H9 (cell line): ENCODE measurements at regions not wholly inside any gene's neighbourhood (a gene's known extent, or its start where the extent isn't known, plus 50 kb on each side); places are given as distances from the start of the nearest gene placed in this dataset.

ENCODE experiments used
- DNase-seq: peaks from one replicate; pipeline ENCODE4 v3.0.0-alpha.2; 2017
- H2AFZ ChIP-seq: one replicate; pipeline ENCODE4 v1.6.1; 2013; ENCODE audit warnings: mild to moderate bottlenecking, low read length, control low read depth, moderate library complexity
- H2AK5ac ChIP-seq: 2 replicates; pipeline ENCODE4 v1.6.1; 2013; ENCODE audit warnings: low read length, control low read depth, mixed read lengths; ENCODE audit not compliant: insufficient read length
- H2BK120ac ChIP-seq: one replicate; pipeline ENCODE4 v1.6.1; 2013; ENCODE audit warnings: low read depth, mild to moderate bottlenecking, low read length, control low read depth, inconsistent platforms; ENCODE audit not compliant: poor library complexity, severe bottlenecking
- H2BK12ac ChIP-seq: 2 replicates; pipeline ENCODE4 v1.6.1; 2013; ENCODE audit warnings: low read length, control low read depth, mixed read lengths, low read depth; ENCODE audit not compliant: insufficient read length
- H2BK15ac ChIP-seq: 2 replicates; pipeline ENCODE4 v1.6.1; 2013; ENCODE audit warnings: low read depth, low read length, control low read depth
- H2BK20ac ChIP-seq: one replicate; pipeline ENCODE4 v1.6.1; 2013; ENCODE audit warnings: low read depth, mild to moderate bottlenecking, low read length, control low read depth, inconsistent platforms; ENCODE audit not compliant: poor library complexity, severe bottlenecking
- H2BK5ac ChIP-seq: 2 replicates; pipeline ENCODE4 v1.6.1; 2013; ENCODE audit warnings: low read length, control low read depth, mixed read lengths; ENCODE audit not compliant: insufficient read length
- H3K14ac ChIP-seq: 2 replicates; pipeline ENCODE4 v1.6.1; 2013; ENCODE audit warnings: low read length, control low read depth; ENCODE audit not compliant: insufficient read depth
- H3K18ac ChIP-seq: 2 replicates; pipeline ENCODE4 v1.6.1; 2013; ENCODE audit warnings: low read depth, mild to moderate bottlenecking, mixed read lengths, low read length, control low read depth; ENCODE audit not compliant: insufficient read length
- H3K23ac ChIP-seq: 2 replicates; pipeline ENCODE4 v1.6.1; 2013; ENCODE audit warnings: low read length, control low read depth, mixed read lengths, low read depth; ENCODE audit not compliant: insufficient read length
- H3K23me2 ChIP-seq: 2 replicates; pipeline ENCODE4 v1.6.1; 2013; ENCODE audit warnings: low read depth, mild to moderate bottlenecking, mixed read lengths, low read length, control low read depth; ENCODE audit not compliant: insufficient read length, poor library complexity, severe bottlenecking
- H3K27ac ChIP-seq: 2 replicates; pipeline ENCODE4 v1.5.1; 2013; ENCODE audit warnings: low read length, control low read depth, mixed read lengths, low read depth; ENCODE audit not compliant: insufficient read length
- H3K27me3 ChIP-seq: 2 replicates; pipeline ENCODE4 v1.6.1; 2013; ENCODE audit warnings: low read length, control low read depth, inconsistent platforms; ENCODE audit not compliant: insufficient read depth
- H3K4ac ChIP-seq: 2 replicates; pipeline ENCODE4 v1.6.1; 2013; ENCODE audit warnings: low read depth, mild to moderate bottlenecking, control low read depth, inconsistent platforms, low read length, moderate library complexity
- H3K4me1 ChIP-seq: 2 replicates; pipeline ENCODE4 v1.6.1; 2013; ENCODE audit warnings: low read length, control low read depth, inconsistent platforms; ENCODE audit not compliant: insufficient read depth
- H3K4me2 ChIP-seq: 2 replicates; pipeline ENCODE4 v1.6.1; 2013; ENCODE audit warnings: low read length, control low read depth, mixed read lengths; ENCODE audit not compliant: insufficient read length, insufficient read depth
- H3K56ac ChIP-seq: 2 replicates; pipeline ENCODE4 v1.6.1; 2013; ENCODE audit warnings: low read depth, mild to moderate bottlenecking, mixed read lengths, low read length, control low read depth; ENCODE audit not compliant: insufficient read length
- H3K79me1 ChIP-seq: 2 replicates; pipeline ENCODE4 v1.6.1; 2013; ENCODE audit warnings: low read depth, mild to moderate bottlenecking, moderate library complexity, low read length, control low read depth, inconsistent platforms; ENCODE audit not compliant: insufficient read depth, poor library complexity, severe bottlenecking
- H3K79me2 ChIP-seq: 2 replicates; pipeline ENCODE4 v1.6.1; 2013; ENCODE audit warnings: low read length, control low read depth, inconsistent platforms; ENCODE audit not compliant: insufficient read depth
- H3K9ac ChIP-seq: 2 replicates; pipeline ENCODE4 v1.6.1; 2013; ENCODE audit warnings: low read length, control low read depth, mixed read lengths; ENCODE audit not compliant: insufficient read length; ENCODE audit errors: extremely low read depth
- H3K9me3 ChIP-seq: one replicate; pipeline ENCODE4 v1.6.1; 2013; ENCODE audit warnings: low read depth, low read length, inconsistent platforms; ENCODE audit not compliant: control insufficient read depth
- H3T11ph ChIP-seq: one replicate; pipeline ENCODE4 v1.6.1; 2013; ENCODE audit warnings: mild to moderate bottlenecking, low read length, control low read depth, inconsistent platforms
- H4K20me1 ChIP-seq: one replicate; pipeline ENCODE4 v1.6.1; 2013; ENCODE audit not compliant: control insufficient read depth, insufficient read length, insufficient read depth
- H4K5ac ChIP-seq: 2 replicates; pipeline ENCODE4 v1.6.1; 2013; ENCODE audit warnings: low read depth, mild to moderate bottlenecking, mixed read lengths, low read length, control low read depth; ENCODE audit not compliant: insufficient read length
- H4K8ac ChIP-seq: replicated peaks from 2 replicates; pipeline ENCODE4 v1.6.1; 2013; ENCODE audit warnings: low read length, control low read depth, mixed read lengths, low read depth; ENCODE audit not compliant: insufficient read length
- H4K91ac ChIP-seq: 2 replicates; pipeline ENCODE4 v1.6.1; 2013; ENCODE audit warnings: low read depth, mild to moderate bottlenecking, moderate library complexity, mixed read lengths, low read length, control low read depth; ENCODE audit not compliant: insufficient read length
- H3K27ac Mint-ChIP-seq, 3 experiments: 2 replicates in 2 of 3; 3 replicates in 1 of 3; pipeline ENCODE4 v1.8.0; 2020 to 2021; ENCODE audit warnings: mixed read lengths in 3 of 3, mild to moderate bottlenecking in 1 of 3, moderate library complexity in 1 of 3
- H3K27me3 Mint-ChIP-seq: 2 replicates; pipeline ENCODE4 v1.8.0; 2021; ENCODE audit warnings: low read depth, mild to moderate bottlenecking, moderate library complexity, mixed read lengths
- H3K36me3 Mint-ChIP-seq, 3 experiments: 2 replicates in 2 of 3; 3 replicates in 1 of 3; pipeline ENCODE4 v1.8.0; 2020 to 2021; ENCODE audit warnings: low read depth in 3 of 3, mixed read lengths in 3 of 3; ENCODE audit not compliant: insufficient read depth in 1 of 3
- H3K4me1 Mint-ChIP-seq, 2 experiments: 2 replicates each; pipeline ENCODE4 v1.8.0; 2020; ENCODE audit warnings: mixed read lengths in 2 of 2
- H3K4me3 Mint-ChIP-seq, 2 experiments: 2 replicates in 1 of 2; 3 replicates in 1 of 2; pipeline ENCODE4 v1.8.0; 2020 to 2021; ENCODE audit warnings: mild to moderate bottlenecking in 2 of 2, mixed read lengths in 2 of 2, moderate library complexity in 1 of 2
- H3K9me3 Mint-ChIP-seq, 2 experiments: 2 replicates in 1 of 2; 3 replicates in 1 of 2; pipeline ENCODE4 v1.8.0; 2020; ENCODE audit warnings: mild to moderate bottlenecking in 2 of 2, mixed read lengths in 2 of 2, moderate library complexity in 1 of 2
- CTCF ChIP-seq: fragments of 200-600 bp; sonication (generic); conservative IDR thresholded peaks from 3 replicates; pipeline ENCODE4 v1.8.0; 2021; ENCODE audit warnings: antibody characterized with exemption, mild to moderate bottlenecking
- WGBS: extraction: QIAGEN DNeasy Blood & Tissue Kit; methylation state at CpG from one replicate; pipeline ENCODE4 v1.1.7; 2013; ENCODE audit warnings: missing lambda C conversion rate, low lambda C conversion rate, mixed read lengths; ENCODE audit not compliant: insufficient read length; ENCODE audit errors: extremely low coverage; 5-methylcytosine and 5-hydroxymethylcytosine counted together

DNA sequence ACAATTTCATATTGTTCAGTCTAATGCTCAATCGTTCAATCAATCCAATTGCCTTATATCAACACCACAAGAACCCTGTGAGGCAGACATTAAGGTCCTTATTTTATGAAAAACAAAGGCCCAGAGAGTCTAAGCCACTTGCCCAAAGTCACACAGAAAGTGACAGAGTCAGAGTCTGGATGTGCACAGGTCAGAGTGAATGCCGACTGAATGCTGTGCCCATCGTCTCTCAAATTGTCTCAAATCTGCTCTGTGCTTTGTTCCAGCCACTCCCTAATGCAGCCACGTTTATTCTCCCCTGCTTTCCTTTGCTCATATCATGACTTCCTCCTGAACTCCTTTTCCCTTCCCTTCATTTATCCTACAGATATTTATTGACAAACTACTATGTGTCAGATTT is 558.3 kb downstream of the MATN1 start:
- H3T11ph ChIP-seq: no peak overlapping the region
- H3K4me3 Mint-ChIP-seq: no peak overlapping the region
- no peaks in the 10 kb centered on the region for H3K79me2 ChIP-seq
- H3K27me3 Mint-ChIP-seq: 0 out of 2 replicates have a peak, but pooled peaks cover 2% of the 10 kb centered on the region
- no peak overlapping the region for H2AFZ ChIP-seq
- no peaks in the 10 kb centered on the region for H3K9me3 ChIP-seq
- peak overlapping the region in 1 of 3 experiments; percentile 8; a peak in 1 of 7 replicates for H3K27ac Mint-ChIP-seq
- no peak overlapping the region for H3K23ac ChIP-seq
- no peak overlapping the region for H2BK12ac ChIP-seq
- no peaks in the 10 kb centered on the region for H3K27me3 ChIP-seq
- no peak for DNase-seq
- no peak overlapping the region for H3K9ac ChIP-seq
- H3K9me3 Mint-ChIP-seq: peaks cover 2 to 3% of the 10 kb centered on the region in 2 experiments; a peak in 2 of 5 replicates
- H3K4ac ChIP-seq: no peak overlapping the region
- H3K4me2 ChIP-seq: no peak overlapping the region
- no peak overlapping the region for H2AK5ac ChIP-seq
- no peak overlapping the region for H2BK15ac ChIP-seq
- no CpG with 5 or more reads among the region's 4 CpGs for WGBS
- H3K27ac ChIP-seq: no peak overlapping the region
- no peak overlapping the region for H4K91ac ChIP-seq
- no peak overlapping the region for H3K14ac ChIP-seq
- no peaks in the 10 kb centered on the region for H4K20me1 ChIP-seq
- peaks cover 4 to 7% of the 10 kb centered on the region in 2 experiments; a peak in 3 of 4 replicates for H3K4me1 Mint-ChIP-seq
- H3K18ac ChIP-seq: no peak overlapping the region
- no peaks in the 10 kb centered on the region for H3K4me1 ChIP-seq
- H4K8ac ChIP-seq: no peak overlapping the region
- no peak overlapping the region for H3K56ac ChIP-seq
- TF ChIP-seq CTCF: no peak
- H2BK120ac ChIP-seq: no peak overlapping the region
- H3K23me2 ChIP-seq: no peaks in the 10 kb centered on the region
- no peak overlapping the region for H4K5ac ChIP-seq
- H3K36me3 Mint-ChIP-seq: no peaks in the 10 kb centered on the region
- H3K79me1 ChIP-seq: no peaks in the 10 kb centered on the region
- no peak overlapping the region for H2BK20ac ChIP-seq
- H2BK5ac ChIP-seq: no peak overlapping the region
